ENCODE measurements at regions not wholly inside any gene's neighbourhood (a gene's known extent, or its start where the extent isn't known, plus 50 kb on each side); places are given as distances from the start of the nearest gene placed in this dataset.

DNA sequence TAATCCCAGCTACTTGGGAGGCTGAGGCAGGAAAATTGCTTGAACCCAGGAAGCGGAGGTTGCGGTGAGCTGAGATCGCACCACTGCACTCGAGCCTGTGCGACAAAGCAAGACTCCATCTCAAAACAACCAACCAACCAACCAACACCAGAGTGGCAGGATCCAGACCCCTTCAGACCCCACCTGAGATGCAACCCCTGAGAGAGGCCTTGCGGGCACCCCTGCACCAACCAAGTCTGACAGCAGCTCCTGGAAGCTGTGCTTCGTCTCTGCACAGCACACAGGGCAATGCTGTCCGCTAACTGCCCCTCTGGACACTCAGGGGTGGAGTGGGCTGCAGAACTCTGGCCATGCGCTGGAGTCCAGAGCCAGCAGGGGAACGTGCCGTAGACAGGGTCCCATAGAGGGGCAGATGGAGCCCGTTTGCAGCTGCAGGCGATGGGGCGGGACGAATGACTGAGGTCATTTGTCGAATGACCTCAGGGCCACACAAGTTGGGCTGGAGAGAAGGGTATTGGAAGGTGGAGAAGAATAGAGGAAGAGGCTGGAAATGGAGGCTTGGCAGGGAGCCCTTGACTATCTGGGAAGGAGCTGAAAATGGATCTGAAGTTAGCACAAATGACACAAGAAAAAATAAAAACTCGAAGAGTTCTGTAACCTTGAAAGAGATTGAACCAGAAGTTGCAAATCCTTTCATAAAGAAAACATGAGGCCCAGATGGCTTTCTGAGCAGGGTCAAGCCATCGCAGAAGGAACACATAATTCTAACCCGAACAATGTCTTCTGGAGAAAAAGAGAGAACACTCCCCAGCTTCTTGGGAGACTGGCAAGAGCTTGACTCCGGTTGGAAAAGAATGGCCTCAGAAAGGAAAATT lies 199.7 kb downstream of the CTTN start:
- no peak for TF ChIP-seq TCF12 (IDR thresholded peaks at IDR 0.05; ENCODE audit: low read depth)
- no peak for TF ChIP-seq TEAD4 (IDR thresholded peaks at IDR 0.05)
- TF ChIP-seq YY1 (IDR thresholded peaks at IDR 0.05; ENCODE audit: low read depth), result no peak
- TF ChIP-seq TAF1 (IDR thresholded peaks at IDR 0.05; ENCODE audit: low read depth), result no peak
- TF ChIP-seq EP300 (IDR thresholded peaks at IDR 0.05; ENCODE audit: borderline replicate concordance), result no peak
- TF ChIP-seq ZBTB7A (IDR thresholded peaks at IDR 0.05; ENCODE audit: low read depth), result no peak
- no peak for TF ChIP-seq NFIC (IDR thresholded peaks at IDR 0.05)
- no peak for TF ChIP-seq CEBPB (IDR thresholded peaks at IDR 0.05)
- no peak for TF ChIP-seq CREB1 (IDR thresholded peaks at IDR 0.05; ENCODE audit: low read depth)
- TF ChIP-seq EGR1 (IDR thresholded peaks at IDR 0.05), result no peak
- TF ChIP-seq FOXM1 (IDR thresholded peaks at IDR 0.05; ENCODE audit: borderline replicate concordance, low read depth), result no peak
- TF ChIP-seq, protein P1, sequence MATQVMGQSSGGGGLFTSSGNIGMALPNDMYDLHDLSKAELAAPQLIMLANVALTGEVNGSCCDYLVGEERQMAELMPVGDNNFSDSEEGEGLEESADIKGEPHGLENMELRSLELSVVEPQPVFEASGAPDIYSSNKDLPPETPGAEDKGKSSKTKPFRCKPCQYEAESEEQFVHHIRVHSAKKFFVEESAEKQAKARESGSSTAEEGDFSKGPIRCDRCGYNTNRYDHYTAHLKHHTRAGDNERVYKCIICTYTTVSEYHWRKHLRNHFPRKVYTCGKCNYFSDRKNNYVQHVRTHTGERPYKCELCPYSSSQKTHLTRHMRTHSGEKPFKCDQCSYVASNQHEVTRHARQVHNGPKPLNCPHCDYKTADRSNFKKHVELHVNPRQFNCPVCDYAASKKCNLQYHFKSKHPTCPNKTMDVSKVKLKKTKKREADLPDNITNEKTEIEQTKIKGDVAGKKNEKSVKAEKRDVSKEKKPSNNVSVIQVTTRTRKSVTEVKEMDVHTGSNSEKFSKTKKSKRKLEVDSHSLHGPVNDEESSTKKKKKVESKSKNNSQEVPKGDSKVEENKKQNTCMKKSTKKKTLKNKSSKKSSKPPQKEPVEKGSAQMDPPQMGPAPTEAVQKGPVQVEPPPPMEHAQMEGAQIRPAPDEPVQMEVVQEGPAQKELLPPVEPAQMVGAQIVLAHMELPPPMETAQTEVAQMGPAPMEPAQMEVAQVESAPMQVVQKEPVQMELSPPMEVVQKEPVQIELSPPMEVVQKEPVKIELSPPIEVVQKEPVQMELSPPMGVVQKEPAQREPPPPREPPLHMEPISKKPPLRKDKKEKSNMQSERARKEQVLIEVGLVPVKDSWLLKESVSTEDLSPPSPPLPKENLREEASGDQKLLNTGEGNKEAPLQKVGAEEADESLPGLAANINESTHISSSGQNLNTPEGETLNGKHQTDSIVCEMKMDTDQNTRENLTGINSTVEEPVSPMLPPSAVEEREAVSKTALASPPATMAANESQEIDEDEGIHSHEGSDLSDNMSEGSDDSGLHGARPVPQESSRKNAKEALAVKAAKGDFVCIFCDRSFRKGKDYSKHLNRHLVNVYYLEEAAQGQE (IDR thresholded peaks at IDR 0.05; ENCODE audit: low read depth), result no peak
- TF ChIP-seq USF1 (IDR thresholded peaks at IDR 0.05), result no peak
- TF ChIP-seq RAD21 (IDR thresholded peaks at IDR 0.05; ENCODE audit: low read depth), result no peak
- TF ChIP-seq, protein P2, sequence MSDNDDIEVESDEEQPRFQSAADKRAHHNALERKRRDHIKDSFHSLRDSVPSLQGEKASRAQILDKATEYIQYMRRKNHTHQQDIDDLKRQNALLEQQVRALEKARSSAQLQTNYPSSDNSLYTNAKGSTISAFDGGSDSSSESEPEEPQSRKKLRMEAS (IDR thresholded peaks at IDR 0.05), result no peak

DNA sequence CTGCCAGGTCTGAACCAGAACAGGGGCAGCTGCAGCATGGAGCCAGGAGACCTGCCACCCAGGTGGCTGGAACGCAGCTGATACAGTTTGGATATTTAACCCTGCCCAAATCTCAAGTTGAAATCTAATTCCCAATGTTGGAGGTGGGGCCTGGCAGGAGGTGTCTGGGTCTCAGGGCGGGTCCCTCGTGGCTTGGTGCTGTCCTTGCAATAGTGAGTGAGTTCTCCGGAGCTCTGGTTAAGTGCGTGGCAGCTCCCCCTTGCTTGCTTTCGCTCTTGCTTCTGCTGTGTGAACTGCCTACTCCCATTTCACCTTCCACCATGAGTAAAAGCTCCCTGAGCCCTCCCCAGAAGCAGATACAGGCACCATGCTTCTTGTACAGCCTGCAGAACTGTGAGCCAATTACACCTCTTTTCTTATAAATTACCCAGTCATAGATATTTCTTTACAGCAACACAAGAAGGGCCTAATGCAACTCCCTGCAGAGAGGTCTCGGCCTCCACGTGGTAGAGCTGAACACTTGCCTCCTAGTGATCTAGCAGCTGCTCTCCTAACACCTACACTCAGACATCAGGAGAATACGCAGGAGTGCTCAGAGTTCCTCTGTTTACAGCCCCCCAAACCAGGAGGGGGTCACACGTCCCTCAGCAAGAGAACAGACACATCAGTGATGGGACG lies 203.7 kb downstream of the CTTN start:
- TF ChIP-seq CEBPB (IDR thresholded peaks at IDR 0.05) (no peak), EP300 (IDR thresholded peaks at IDR 0.05; ENCODE audit: borderline replicate concordance) (no peak), TAF1 (IDR thresholded peaks at IDR 0.05; ENCODE audit: low read depth) (no peak), ZBTB7A (IDR thresholded peaks at IDR 0.05; ENCODE audit: low read depth) (no peak), NFIC (IDR thresholded peaks at IDR 0.05) (no peak)

DNA sequence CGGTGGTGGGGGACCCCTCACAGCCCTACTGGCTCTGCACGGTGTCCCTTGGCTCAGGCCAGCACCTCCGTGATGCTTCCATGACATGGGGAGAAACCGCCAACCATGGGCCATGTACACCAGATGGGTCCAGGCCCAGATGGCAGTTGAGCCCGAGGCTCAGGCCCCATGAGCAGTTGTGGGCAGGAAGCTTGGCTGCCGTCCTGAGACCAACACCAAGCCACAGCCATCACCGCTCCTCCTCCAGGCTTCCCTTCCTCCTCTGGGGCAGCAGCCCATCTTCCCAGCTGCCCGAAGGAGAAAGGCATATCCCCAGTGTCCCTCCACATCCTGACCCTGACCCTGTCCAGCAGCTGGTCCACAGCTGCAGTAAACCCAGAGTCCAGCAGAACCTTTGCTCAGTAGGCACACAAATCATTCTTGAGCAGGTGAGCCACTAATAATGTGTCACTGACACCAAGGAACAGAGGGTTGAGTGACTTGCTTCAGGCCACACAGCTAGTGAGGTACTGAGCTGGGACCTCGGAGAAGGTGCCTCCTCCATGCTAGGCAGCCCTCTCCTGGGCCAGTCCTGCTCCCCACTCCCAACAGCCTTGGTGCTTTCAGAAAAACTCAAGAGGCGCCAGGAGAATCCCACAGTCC lies 204.9 kb downstream of the CTTN start:
- TF ChIP-seq TAF1 (IDR thresholded peaks at IDR 0.05; ENCODE audit: low read depth) (no peak), RAD21 (IDR thresholded peaks at IDR 0.05; ENCODE audit: low read depth) (no peak), TCF12 (IDR thresholded peaks at IDR 0.05; ENCODE audit: low read depth) (no peak), YY1 (IDR thresholded peaks at IDR 0.05; ENCODE audit: low read depth) (no peak), NFIC (IDR thresholded peaks at IDR 0.05) (no peak), TEAD4 (IDR thresholded peaks at IDR 0.05) (no peak), CREB1 (IDR thresholded peaks at IDR 0.05; ENCODE audit: low read depth) (no peak), USF1 (IDR thresholded peaks at IDR 0.05) (no peak), ZBTB7A (IDR thresholded peaks at IDR 0.05; ENCODE audit: low read depth) (no peak), EGR1 (IDR thresholded peaks at IDR 0.05) (no peak), CEBPB (IDR thresholded peaks at IDR 0.05) (no peak), EP300 (IDR thresholded peaks at IDR 0.05; ENCODE audit: borderline replicate concordance) (no peak), FOXM1 (IDR thresholded peaks at IDR 0.05; ENCODE audit: borderline replicate concordance, low read depth) (no peak)
- TF ChIP-seq, protein P2 (IDR thresholded peaks at IDR 0.05), result no peak
- TF ChIP-seq, protein P1 (IDR thresholded peaks at IDR 0.05; ENCODE audit: low read depth), result no peak

- TF ChIP-seq EP300 (IDR thresholded peaks at IDR 0.05; ENCODE audit: borderline replicate concordance), result no peak
- TF ChIP-seq EGR1 (IDR thresholded peaks at IDR 0.05), result no peak
- no peak for TF ChIP-seq FOXM1 (IDR thresholded peaks at IDR 0.05; ENCODE audit: borderline replicate concordance, low read depth)
- TF ChIP-seq, protein P2 (IDR thresholded peaks at IDR 0.05), result no peak
- TF ChIP-seq, protein P1 (IDR thresholded peaks at IDR 0.05; ENCODE audit: low read depth), result no peak
- no peak for TF ChIP-seq TCF12 (IDR thresholded peaks at IDR 0.05; ENCODE audit: low read depth)
- TF ChIP-seq CEBPB (IDR thresholded peaks at IDR 0.05), result no peak
- no peak for TF ChIP-seq TAF1 (IDR thresholded peaks at IDR 0.05; ENCODE audit: low read depth)
- no peak for TF ChIP-seq USF1 (IDR thresholded peaks at IDR 0.05)
These were observed 205.5 kb downstream of the CTTN start for GRCh38 chr11:70603756-70604211.
